ENCODE measurements at regions not wholly inside any gene's neighbourhood (a gene's known extent, or its start where the extent isn't known, plus 50 kb on each side); places are given as distances from the start of the nearest gene placed in this dataset.

- no peak for TF ChIP-seq POLR2AphosphoS5 (IDR thresholded peaks at IDR 0.05; ENCODE audit: borderline replicate concordance, low read depth, low read length)
- no peak for TF ChIP-seq FOXP2 (optimal IDR thresholded peaks at IDR 0.05; ENCODE audit: control extremely low read depth, extremely low read length, insufficient read depth)
- TF ChIP-seq EZH2 (IDR thresholded peaks at IDR 0.05), result no peak
- DNase-seq (ENCODE audit: low read depth, low spot score), result no peak
- H3K4me3 ChIP-seq, result no peak overlapping the region
- H3K9ac ChIP-seq (ENCODE audit: insufficient read length), result no peak overlapping the region
- no peak overlapping the region for H3K27ac ChIP-seq
- no peaks in the 10 kb centered on the region for H3K36me3 ChIP-seq (ENCODE audit: insufficient read depth, low read length)
- no peaks in the 10 kb centered on the region for H3K9me3 ChIP-seq (ENCODE audit: low read depth, low read length)
These were observed 257.1 kb downstream of the HNMT start for GRCh38 chr2:138221358-138221757.

- no peak overlapping the region for H3K27ac ChIP-seq
- DNase-seq (ENCODE audit: low read depth, low spot score), result no peak
- no peak for TF ChIP-seq EZH2 (IDR thresholded peaks at IDR 0.05)
- TF ChIP-seq POLR2AphosphoS5 (IDR thresholded peaks at IDR 0.05; ENCODE audit: borderline replicate concordance, low read depth, low read length), result no peak
- no peak for TF ChIP-seq FOXP2 (optimal IDR thresholded peaks at IDR 0.05; ENCODE audit: control extremely low read depth, extremely low read length, insufficient read depth)
- H3K9me3 ChIP-seq (ENCODE audit: low read depth, low read length), result no peaks in the 10 kb centered on the region
- no peak overlapping the region for H3K4me3 ChIP-seq
- H3K36me3 ChIP-seq (ENCODE audit: insufficient read depth, low read length), result no peaks in the 10 kb centered on the region
- H3K9ac ChIP-seq (ENCODE audit: insufficient read length), result no peak overlapping the region
These were observed 259.0 kb downstream of the HNMT start for GRCh38 chr2:138223319-138223718.

- Histone ChIP-seq H3K36me3 (ENCODE audit: insufficient read depth, low read length) (no peaks in the 10 kb centered on the region), H3K9ac (ENCODE audit: insufficient read length) (no peak overlapping the region), H3K27ac (no peak overlapping the region), H3K9me3 (ENCODE audit: low read depth, low read length) (no peaks in the 10 kb centered on the region), H3K4me3 (no peak overlapping the region)
- no peak for DNase-seq (ENCODE audit: low read depth, low spot score)
- TF ChIP-seq EZH2 (IDR thresholded peaks at IDR 0.05), result no peak
- TF ChIP-seq FOXP2 (optimal IDR thresholded peaks at IDR 0.05; ENCODE audit: control extremely low read depth, extremely low read length, insufficient read depth), result no peak
- no peak for TF ChIP-seq POLR2AphosphoS5 (IDR thresholded peaks at IDR 0.05; ENCODE audit: borderline replicate concordance, low read depth, low read length)
These were observed 262.9 kb downstream of the HNMT start for GRCh38 chr2:138227195-138227594.

- Histone ChIP-seq H3K9ac (ENCODE audit: insufficient read length) (no peak overlapping the region), H3K9me3 (ENCODE audit: low read depth, low read length) (no peaks in the 10 kb centered on the region), H3K4me3 (no peak overlapping the region), H3K36me3 (ENCODE audit: insufficient read depth, low read length) (no peaks in the 10 kb centered on the region), H3K27ac (no peak overlapping the region)
- no peak for DNase-seq (ENCODE audit: low read depth, low spot score)
- no peak for TF ChIP-seq POLR2AphosphoS5 (IDR thresholded peaks at IDR 0.05; ENCODE audit: borderline replicate concordance, low read depth, low read length)
- TF ChIP-seq EZH2 (IDR thresholded peaks at IDR 0.05), result no peak
- TF ChIP-seq FOXP2 (optimal IDR thresholded peaks at IDR 0.05; ENCODE audit: control extremely low read depth, extremely low read length, insufficient read depth), result no peak
These were observed 263.8 kb downstream of the HNMT start for GRCh38 chr2:138228101-138228500.

- TF ChIP-seq FOXP2 (optimal IDR thresholded peaks at IDR 0.05; ENCODE audit: control extremely low read depth, extremely low read length, insufficient read depth), result no peak
- no peak for TF ChIP-seq EZH2 (IDR thresholded peaks at IDR 0.05)
- no peak for TF ChIP-seq POLR2AphosphoS5 (IDR thresholded peaks at IDR 0.05; ENCODE audit: borderline replicate concordance, low read depth, low read length)
- no peak overlapping the region for H3K27ac ChIP-seq
These were observed 267.3 kb upstream of the SPOPL start for GRCh38 chr2:138234265-138234664.

GRCh38 chr2:138235041-138235440 is 266.5 kb upstream of the SPOPL start:
- H3K4me3 ChIP-seq, result no peak overlapping the region
- no peak for DNase-seq (ENCODE audit: low read depth, low spot score)
- H3K27ac ChIP-seq, result no peak overlapping the region
- H3K9me3 ChIP-seq (ENCODE audit: low read depth, low read length), result no peaks in the 10 kb centered on the region
- no peaks in the 10 kb centered on the region for H3K36me3 ChIP-seq (ENCODE audit: insufficient read depth, low read length)
- TF ChIP-seq EZH2 (IDR thresholded peaks at IDR 0.05) (no peak), POLR2AphosphoS5 (IDR thresholded peaks at IDR 0.05; ENCODE audit: borderline replicate concordance, low read depth, low read length) (no peak), FOXP2 (optimal IDR thresholded peaks at IDR 0.05; ENCODE audit: control extremely low read depth, extremely low read length, insufficient read depth) (no peak)
- H3K9ac ChIP-seq (ENCODE audit: insufficient read length), result no peak overlapping the region

More at GRCh38 chr2:138234265-138234664, 267.3 kb upstream of the SPOPL start:
- Histone ChIP-seq H3K36me3 (ENCODE audit: insufficient read depth, low read length) (no peaks in the 10 kb centered on the region), H3K4me3 (no peak overlapping the region), H3K9ac (ENCODE audit: insufficient read length) (no peak overlapping the region), H3K9me3 (ENCODE audit: low read depth, low read length) (no peaks in the 10 kb centered on the region)
- no peak for DNase-seq (ENCODE audit: low read depth, low spot score)

GRCh38 chr2:138236142-138236541 is 265.4 kb upstream of the SPOPL start:
- Histone ChIP-seq H3K27ac (no peak overlapping the region), H3K36me3 (ENCODE audit: insufficient read depth, low read length) (no peaks in the 10 kb centered on the region), H3K9me3 (ENCODE audit: low read depth, low read length) (no peaks in the 10 kb centered on the region), H3K4me3 (no peak overlapping the region), H3K9ac (ENCODE audit: insufficient read length) (no peak overlapping the region)
- no peak for DNase-seq (ENCODE audit: low read depth, low spot score)
- TF ChIP-seq EZH2 (IDR thresholded peaks at IDR 0.05) (no peak), POLR2AphosphoS5 (IDR thresholded peaks at IDR 0.05; ENCODE audit: borderline replicate concordance, low read depth, low read length) (no peak), FOXP2 (optimal IDR thresholded peaks at IDR 0.05; ENCODE audit: control extremely low read depth, extremely low read length, insufficient read depth) (no peak)

GRCh38 chr2:138237667-138238384 is 263.7 kb upstream of the SPOPL start:
- Histone ChIP-seq H3K9me3 (ENCODE audit: low read depth, low read length) (no peaks in the 10 kb centered on the region), H3K4me3 (no peak overlapping the region), H3K9ac (ENCODE audit: insufficient read length) (no peak overlapping the region), H3K27ac (no peak overlapping the region), H3K36me3 (ENCODE audit: insufficient read depth, low read length) (no peaks in the 10 kb centered on the region)
- TF ChIP-seq POLR2AphosphoS5 (IDR thresholded peaks at IDR 0.05; ENCODE audit: borderline replicate concordance, low read depth, low read length), result no peak
- no peak for TF ChIP-seq FOXP2 (optimal IDR thresholded peaks at IDR 0.05; ENCODE audit: control extremely low read depth, extremely low read length, insufficient read depth)
- no peak for DNase-seq (ENCODE audit: low read depth, low spot score)

GRCh38 chr2:138238908-138239307 is 262.7 kb upstream of the SPOPL start:
- Histone ChIP-seq H3K4me3 (no peak overlapping the region), H3K9ac (ENCODE audit: insufficient read length) (no peak overlapping the region), H3K36me3 (ENCODE audit: insufficient read depth, low read length) (no peaks in the 10 kb centered on the region), H3K27ac (no peak overlapping the region), H3K9me3 (ENCODE audit: low read depth, low read length) (no peaks in the 10 kb centered on the region)
- no peak for DNase-seq (ENCODE audit: low read depth, low spot score)
- TF ChIP-seq FOXP2 (optimal IDR thresholded peaks at IDR 0.05; ENCODE audit: control extremely low read depth, extremely low read length, insufficient read depth), result no peak
- no peak for TF ChIP-seq POLR2AphosphoS5 (IDR thresholded peaks at IDR 0.05; ENCODE audit: borderline replicate concordance, low read depth, low read length)
- TF ChIP-seq EZH2 (IDR thresholded peaks at IDR 0.05), result no peak

Data from SK-N-MC (cell line).